HG02973 (cell line): ENCODE measurements at regions not wholly inside any gene's neighbourhood (a gene's known extent, or its start where the extent isn't known, plus 50 kb on each side); places are given as distances from the start of the nearest gene placed in this dataset.
"Not testable (repeated sequence)": the region's sequence is repeated elsewhere in the genome, so short reads cannot be mapped to it uniquely, and the experiment has no call there.

Experiments
- ATAC-seq: cut with Tn5 transposase; IDR thresholded peaks from one replicate; pipeline ENCODE4 v1.9.1; 2021; ENCODE audit warnings: moderate library complexity; ENCODE audit not compliant: unreplicated experiment

DNA sequence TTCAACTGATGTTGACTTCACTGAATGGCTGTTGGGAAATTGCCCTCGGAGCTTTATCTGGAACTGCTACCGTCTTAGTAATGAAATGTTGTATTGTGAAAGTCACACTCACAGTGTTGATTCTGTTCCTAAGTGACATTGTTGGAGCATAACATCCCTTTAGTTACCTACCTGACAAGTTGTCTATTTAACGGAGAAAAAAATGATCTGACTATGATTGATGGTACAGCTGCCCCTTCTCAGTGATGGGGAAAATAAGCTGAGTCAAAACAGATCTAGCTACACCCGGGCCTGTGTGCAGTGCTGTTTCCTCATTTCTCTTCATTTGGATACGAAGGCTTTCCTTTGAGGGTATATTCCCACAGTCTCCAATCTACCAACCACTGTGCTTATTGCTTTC lies 472.3 kb upstream of the BRINP3 start:
- no peak for ATAC-seq

DNA sequence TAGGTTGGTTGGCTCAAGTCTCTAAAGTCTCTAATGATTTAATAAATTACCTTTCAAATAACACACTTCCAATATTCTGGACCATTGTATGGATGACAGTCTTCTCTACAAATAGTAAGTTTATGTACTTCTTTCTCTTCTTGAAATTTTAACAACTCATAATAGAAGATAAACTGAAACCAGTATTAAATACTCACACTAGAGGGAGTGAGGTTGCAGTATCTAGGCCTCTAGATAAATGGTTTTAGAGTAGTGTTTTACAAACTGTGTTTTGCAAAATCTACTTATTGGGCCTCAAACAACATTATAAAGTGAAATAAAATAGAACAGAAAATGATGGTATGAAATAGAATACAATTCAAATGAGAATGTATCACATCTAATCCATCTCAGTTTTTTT lies 479.9 kb upstream of the BRINP3 start:
- no peak for ATAC-seq

DNA sequence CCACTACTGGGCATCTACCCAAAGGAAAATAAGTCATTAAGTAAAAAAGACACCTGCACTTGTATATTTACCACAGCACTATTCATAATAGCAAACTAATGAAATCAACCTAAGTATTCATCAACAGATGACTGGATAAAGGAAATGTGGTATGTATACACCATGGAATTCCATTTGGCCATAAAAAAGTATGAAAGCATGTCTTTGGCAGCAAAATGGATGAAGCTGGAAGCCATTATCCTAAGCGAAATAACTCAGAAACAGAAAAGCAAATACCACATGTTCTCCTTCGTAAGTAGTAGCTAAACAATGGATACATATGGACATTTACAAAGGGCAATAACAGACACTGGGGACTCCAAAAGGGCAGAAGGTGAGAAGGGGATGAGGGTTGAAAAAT lies 485.7 kb upstream of the BRINP3 start:
- ATAC-seq: no peak

DNA sequence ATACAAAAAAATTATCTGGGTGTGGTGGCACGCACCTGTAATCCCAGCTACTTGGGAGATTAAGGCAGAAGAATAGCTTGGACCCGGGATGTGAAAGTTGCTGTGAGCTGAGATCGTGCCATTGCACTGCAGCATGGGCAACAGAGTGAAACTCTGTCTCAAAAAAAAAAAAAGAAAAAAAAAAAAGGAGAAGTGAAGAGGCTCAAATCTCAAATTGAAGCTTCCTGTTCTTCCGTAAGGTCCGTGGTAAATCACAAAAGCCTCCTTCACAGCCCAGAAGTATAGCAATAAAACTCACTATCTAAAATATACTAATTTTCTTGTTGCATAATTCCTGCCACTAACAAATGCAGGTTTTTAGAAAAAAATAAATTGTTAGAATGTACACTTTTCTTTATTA lies 498.2 kb upstream of the BRINP3 start:
- ATAC-seq: no peak

DNA sequence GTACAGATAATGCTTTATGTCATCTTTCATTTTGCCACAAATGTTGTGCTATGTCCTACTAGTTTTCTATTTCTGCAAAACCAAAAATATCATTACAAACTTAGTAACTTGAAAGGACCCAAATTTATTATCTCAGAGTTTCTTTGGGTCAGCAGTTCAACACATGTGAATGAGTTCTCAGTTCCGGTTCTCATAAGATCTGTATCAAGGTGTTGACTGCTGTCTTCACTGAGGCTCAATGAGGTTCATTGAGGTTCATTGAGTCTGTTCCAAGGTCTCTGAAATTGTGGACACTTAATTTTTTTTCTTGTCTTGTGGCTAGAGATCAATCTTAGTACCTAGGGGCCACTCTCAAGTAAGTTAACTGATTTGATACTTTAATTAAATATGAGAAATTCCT lies 525.1 kb upstream of the BRINP3 start:
- no peak for ATAC-seq

DNA sequence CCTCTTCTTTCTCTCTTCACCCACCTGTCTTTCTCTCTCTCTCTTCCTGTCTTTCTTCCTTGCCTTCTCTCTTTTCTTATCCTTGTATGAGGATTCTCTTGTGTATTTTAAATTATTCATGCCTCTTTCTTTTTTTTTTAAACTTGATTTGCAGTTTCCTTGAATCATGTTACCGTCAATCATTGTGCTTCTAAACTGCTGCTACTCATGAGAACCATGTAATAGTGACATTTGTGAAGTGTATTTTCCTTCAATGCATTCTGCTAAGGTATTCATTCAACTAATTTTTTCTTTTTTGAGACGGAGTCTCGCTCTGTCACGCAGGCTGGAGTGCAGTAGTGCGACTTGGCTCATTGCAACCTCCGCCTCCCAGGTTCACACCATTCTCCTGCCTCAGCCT lies 539.1 kb upstream of the BRINP3 start:
- no peak for ATAC-seq

DNA sequence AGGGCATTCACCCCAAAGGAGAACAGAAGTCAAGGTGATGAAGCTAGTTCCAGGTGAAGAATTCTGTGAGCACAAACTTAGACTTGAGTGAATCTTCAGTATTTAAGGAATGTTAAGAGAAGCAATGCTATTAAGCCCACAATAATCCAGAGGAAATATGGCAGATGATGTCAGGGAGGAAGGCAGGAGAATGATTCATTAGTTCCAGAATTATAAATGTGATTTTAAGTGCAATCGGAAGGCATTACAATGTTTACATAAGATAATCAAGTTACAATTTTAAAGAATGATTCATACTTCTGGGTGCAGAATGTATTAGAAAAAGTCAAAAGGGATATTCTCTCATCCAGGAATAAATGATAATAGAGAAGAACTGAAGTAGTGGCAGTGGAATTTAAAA lies 545.2 kb upstream of the BRINP3 start:
- no peak for ATAC-seq

DNA sequence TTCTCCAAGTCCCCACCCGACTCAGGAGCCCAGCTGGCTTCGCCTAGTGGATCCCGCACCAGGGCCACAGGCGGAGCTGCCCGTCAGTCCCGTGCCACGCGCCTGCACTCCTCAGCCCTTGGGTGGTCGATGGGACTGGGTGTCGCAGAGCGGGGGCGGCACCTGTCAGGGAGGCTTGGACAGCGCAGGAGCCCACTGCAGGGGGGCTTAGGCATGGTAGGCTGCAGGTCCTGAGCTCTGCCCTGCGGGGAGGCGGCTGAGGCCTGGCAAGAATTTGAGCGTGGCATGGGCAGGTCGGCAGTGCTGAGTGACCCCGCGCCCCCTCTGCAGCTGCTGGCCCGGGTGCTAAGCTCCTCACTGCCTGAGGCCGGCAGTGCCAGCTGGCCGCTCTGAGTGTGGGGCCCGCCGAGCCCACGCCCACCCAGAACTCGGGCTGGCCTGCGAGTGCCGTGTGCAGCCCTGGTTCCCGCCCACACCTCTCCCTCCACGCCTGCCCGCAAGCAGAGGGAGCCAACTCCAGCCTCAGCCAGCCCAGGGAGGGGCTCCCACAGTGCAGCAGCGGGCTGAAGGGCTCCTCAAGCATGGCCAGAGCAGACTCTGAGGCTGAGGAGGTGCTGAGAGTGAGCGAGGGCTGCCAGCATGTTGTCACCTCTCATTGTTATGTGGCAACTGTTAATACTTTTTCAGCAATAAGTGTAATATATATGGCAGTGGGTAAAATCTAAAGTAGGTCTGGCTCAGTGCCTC lies 548.4 kb upstream of the BRINP3 start:
- ATAC-seq: no peak

DNA sequence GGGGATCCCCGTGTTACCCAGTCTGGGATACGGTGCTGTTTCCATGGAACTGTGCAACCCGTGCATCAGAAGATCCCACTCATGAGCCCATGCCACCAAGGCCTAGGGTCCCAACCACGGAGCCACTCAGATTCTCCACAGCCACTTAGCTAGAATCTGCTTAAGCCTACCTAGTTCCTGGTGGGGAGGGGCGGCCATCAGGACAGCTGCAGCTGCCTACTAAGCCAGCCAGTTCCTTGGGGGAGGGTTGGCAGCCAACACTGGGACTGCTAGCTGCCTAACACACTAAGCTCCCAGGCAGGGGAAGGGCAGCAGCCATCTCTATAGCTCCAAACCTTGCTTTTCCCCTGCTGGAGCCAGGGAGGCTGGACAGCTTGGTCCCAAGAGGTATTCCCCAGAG lies 549.2 kb upstream of the BRINP3 start:
- ATAC-seq: no peak

DNA sequence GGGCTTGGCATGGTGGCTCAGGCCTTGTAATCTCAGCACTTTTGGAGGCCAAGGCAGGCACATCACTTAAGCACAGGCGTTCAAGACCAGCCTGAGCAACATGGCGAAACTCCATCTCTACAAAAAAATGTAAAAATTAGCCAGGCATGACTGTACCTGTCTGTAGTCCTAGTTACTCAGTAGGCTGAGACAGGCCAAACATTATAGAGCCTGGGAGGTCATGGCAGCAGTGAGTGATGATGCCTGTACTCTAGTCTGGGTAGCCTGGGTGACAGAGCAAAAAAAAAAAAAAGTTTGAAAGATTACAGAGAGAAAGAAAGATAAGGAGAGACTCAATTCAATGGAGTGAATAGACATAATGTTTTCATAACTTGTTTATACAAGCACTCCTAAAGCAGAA lies 556.5 kb upstream of the BRINP3 start:
- no peak for ATAC-seq

DNA sequence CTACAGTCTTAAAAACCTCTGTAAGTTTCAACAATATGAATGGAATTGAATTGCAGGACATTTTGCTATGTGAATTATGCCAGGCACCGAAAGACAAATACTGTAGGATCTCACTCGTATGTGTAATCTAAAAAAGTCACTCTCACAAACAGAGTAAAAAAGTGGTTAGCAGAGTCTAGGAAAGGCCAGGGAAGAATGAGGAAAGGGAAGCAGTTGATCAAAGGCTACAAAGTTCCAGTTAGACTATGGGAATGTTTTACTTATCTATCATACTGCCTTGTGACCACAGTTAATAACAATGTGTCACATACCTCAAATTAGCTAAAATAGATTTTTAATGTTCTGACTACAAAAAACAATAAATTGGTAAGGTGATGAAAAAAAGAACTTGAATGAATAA lies 565.4 kb upstream of the BRINP3 start:
- ATAC-seq: no peak

DNA sequence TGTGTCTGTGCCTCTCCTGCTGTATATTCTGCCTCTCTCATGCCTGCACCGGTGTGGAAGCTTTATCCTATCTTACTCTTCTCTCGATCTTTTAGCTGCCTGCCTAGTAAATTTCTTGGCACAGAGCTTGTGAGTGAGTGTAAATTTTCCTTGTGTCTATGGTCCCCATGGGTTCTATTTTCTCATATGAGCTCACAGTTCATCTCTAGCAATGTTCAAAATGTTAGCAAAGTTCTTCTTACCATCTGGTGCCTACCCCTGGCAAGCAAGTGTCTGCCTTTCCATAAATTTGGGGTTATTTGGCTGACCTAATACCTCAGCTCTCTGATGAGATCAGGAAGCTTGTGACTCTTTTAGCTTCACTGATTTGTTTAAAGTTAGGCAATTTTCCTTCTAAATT lies 572.1 kb upstream of the BRINP3 start:
- ATAC-seq: no peak

DNA sequence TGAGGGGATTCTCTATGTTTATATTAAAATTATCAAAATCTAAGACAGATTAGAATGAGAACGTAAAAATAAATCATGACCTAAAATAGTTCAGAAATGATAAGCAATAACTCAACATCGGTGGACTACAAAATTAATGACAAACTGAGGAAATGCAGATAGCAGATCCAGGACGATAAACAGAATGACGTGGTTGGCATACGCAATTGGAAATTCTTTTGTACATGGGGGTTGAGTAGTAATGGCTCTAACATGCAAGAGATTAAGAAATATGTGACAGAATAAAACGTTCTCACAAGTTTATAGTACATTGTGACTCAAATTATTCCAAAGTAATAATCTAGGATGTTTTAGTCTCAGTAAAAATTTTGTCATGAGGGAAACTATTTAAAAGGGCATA lies 575.2 kb upstream of the BRINP3 start:
- no peak for ATAC-seq

DNA sequence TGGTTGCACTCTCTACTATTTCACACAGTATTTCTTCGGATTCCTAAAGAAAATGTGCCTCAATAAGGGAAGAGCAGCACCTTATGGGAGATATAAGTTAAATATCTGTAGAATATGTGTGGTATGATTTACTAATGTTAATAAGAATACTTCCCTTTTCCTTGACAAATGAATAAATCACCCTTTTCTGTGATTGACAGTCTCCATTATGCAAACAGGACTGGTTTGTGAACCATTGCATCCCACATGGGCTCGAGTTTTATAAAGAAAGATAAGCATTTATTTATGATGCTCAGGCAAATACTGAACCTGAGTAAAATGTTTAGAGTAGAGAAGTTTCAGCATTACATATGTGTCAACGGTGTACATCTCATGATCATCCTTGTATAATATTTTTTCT lies 587.7 kb upstream of the BRINP3 start:
- ATAC-seq: no peak

DNA sequence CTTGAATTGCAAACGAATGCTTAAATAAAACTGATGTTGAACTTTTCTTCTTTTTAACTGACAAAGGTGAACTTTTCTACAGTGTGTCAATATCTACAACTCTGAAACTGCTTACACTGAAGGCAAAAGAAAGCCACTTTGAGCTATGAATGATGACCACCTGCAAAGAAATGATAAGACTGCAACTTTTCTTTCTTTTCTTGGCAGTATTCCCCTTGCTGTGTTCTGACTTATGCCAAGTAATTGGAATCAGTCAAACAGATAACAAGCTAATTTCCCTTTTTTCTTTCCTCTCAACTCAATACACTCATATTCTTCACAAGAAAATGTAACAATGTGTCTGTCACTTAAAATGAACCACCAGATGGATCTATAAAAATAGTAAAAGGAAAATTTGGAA lies 588.1 kb upstream of the BRINP3 start:
- no peak for ATAC-seq

DNA sequence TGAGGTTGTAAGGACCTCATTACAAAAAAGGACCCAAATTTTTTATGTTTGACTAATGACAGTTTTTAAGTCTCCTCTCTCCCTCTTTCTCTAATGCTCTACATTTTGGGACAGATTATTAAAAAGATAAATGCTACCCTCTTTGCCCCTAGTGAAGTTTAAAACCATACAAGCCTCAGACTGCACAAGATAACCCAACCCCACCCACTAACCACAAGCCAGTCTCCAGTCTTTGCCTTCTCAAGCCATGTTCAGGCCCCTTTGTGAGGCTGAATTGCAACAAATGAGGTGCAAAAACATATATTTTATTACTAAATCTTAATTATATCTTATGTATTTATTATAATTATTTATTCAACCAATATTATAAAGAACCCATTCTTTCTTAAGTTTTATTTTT lies 597.2 kb upstream of the BRINP3 start:
- no peak for ATAC-seq

DNA sequence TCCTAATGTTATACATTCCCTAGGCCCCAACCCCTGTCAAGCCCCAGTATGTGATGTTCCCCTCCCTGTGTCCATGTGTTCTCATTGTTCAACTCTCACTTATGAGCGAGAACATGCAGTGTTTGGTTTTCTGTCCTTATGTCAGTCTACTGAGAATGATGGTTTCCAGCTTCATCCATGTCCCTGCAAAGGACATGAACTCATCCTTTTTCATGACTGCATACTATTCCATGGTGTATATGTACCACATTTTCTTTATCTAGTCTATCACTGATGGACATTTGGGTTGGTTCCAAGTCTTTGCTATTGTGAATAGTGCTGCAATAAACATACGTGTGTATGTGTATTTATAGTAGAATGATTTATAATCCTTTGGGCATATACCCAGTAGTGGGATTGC lies 605.4 kb upstream of the BRINP3 start:
- ATAC-seq: not testable (repeated sequence)

DNA sequence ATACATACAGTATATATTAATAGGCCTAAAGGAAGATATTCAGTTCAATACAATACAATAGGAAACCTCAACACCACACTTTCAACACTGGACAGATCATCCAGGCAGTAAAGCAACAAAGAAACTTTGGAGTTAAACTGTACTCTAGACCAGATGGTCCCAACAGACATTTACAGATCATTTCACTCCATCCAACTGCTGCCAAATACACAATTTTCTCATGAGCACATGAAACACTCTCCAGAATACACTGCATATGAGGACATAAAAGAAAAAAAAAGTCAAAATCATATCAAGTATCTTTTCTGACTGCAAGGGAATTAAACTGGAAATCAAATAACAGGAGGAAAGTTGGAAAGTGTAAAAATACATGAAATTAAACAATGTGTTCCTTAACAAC lies 607.5 kb upstream of the BRINP3 start:
- ATAC-seq: no peak

DNA sequence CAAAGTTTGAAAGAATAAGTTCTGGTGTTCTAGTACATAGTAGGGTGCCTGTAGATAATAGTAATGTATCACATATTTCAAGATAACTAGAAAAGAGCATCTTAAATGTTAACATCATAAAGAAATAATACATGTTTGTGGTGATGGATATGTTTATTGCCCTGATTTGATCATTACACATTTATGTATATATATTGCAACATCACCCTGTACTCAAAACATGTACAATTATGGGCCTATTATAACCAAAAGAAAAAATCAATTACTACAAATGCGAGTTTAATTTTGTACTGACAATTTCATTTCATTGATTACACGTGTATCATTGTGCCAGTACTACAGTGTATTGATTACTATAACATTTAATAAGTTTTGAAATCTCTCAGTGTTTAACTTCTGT lies 609.2 kb upstream of the BRINP3 start:
- ATAC-seq: no peak

DNA sequence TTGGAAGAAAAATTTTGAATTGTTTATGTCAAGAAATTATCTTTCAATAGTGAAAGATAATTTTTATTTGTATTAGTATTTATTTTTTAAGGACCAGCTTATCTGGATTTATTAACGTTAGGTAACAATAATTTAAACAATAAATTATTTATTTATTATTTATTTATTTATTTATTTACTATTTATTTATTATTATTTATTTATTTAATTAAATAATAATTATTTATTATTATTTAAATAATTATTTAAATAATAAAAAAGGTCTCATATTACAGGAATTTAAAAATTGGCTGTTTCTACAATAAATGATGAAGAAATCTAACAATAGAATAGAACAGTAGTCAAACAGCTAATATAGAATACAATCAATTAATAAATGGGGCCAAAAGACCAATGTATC lies 618.7 kb upstream of the BRINP3 start:
- ATAC-seq: no peak

DNA sequence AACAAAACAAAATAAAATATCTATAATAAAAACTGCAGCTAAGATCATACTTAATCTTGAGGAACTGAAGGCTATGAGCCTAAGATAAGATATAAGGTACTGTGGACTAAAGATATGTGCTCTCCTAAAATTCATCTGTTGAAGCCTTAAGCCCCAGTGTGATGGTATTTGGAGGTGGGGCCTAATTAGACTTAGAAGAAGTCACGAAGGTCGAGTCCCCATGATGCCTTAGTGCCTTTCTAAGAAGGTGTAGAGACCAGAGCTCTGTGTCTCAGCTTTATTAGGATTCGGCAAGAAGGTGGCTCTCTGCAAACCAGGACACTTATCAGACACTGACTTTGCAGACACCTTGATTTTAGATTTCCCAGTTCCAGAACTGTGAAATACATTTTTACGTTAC lies 622.0 kb upstream of the BRINP3 start:
- ATAC-seq: no peak

DNA sequence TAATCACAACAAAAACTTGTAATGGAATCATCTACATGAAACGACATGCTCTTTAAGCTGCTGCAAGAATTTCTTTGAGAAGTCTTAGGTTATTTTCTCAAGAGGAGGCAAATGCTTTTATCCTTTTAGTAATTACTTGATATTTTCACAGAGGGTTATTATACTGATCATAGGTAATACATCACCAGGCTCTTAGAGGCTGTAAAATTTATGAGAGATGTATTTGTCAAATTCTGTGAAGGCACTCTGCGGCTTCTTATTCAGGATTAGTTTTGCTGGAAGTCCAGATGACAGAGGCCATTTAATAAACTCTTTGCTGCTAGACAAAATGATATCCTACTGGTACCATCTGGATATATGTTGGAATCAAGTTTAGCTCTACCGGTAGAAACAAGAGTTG lies 624.3 kb upstream of the BRINP3 start:
- ATAC-seq: no peak

DNA sequence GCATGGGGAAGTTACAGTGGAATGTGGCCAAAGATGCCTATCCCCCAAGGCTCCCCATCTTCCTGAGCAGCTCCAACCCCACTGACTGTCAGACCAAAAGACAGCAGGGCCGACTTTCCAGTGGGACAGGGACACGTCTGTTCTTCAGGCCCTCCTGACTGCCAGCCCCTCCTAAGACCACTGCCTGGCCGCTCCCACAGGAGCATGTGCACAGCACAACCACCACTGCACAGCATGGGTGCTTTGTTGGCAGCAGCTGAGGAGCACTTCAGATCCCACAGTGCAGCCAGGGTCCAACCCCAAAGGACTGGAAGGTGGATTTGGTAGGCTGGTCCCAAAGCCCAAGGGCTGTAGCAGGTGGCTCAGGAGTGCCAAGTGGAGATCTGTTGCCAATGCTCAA lies 648.3 kb upstream of the BRINP3 start:
- ATAC-seq: no peak

DNA sequence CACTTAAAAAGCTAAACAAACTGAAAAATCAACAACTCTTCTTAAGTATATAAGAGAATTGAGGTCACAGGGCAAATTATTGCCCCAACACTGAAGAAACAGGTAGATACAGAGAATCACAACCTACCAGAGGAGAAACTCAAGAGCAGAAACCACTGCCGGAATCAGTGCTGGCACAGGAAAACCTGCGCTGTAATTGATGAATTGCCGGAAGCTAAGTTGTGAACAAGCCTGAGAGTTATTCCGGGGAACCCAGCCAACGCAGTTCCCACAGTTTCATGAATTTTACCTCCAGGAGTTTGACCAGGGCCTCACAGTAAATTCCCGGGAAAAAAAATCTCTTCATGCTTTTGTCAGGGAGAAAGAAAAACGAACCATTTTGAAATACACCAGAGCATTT lies 657.1 kb upstream of the BRINP3 start:
- ATAC-seq: no peak
